Natural killer cell (primary cell): ENCODE measurements at regions not wholly inside any gene's neighbourhood (a gene's known extent, or its start where the extent isn't known, plus 50 kb on each side); places are given as distances from the start of the nearest gene placed in this dataset.

Experiments used
- ATAC-seq, 3 donors: fragments of 150-1000 bp in 2 of 3; fragments of 200-7000 bp in 1 of 3; cut with Tn5 transposase; 1 replicate in 1 of 3; 2 replicates in 2 of 3; pipeline ENCODE4 v1.10.0; 2021; ENCODE audit warnings: mild to moderate bottlenecking in 2 of 3, moderate library complexity in 2 of 3
- DNase-seq, 2 donors: peaks; one replicate each; pipeline versions ENCODE4 v3.0.0 to v3.0.0-alpha.2; 2013 to 2021; ENCODE audit warnings: mixed read lengths in 1 of 2
- H3K27ac ChIP-seq: one replicate; pipeline ENCODE4 v1.5.1; 2013; ENCODE audit warnings: mild to moderate bottlenecking, low read length
- H3K27me3 ChIP-seq: one replicate; pipeline ENCODE4 v1.6.1; 2013; ENCODE audit warnings: low read length; ENCODE audit not compliant: control insufficient read depth, insufficient read depth
- H3K36me3 ChIP-seq: one replicate; pipeline ENCODE4 v1.6.1; 2013; ENCODE audit warnings: low read length; ENCODE audit not compliant: control insufficient read depth, insufficient read depth
- H3K4me1 ChIP-seq: one replicate; pipeline ENCODE4 v1.6.1; 2013; ENCODE audit warnings: low read length; ENCODE audit not compliant: control insufficient read depth, insufficient read depth
- H3K4me3 ChIP-seq: one replicate; pipeline ENCODE4 v1.5.1; 2013; ENCODE audit warnings: low read length
- H3K9me3 ChIP-seq: one replicate; pipeline ENCODE4 v1.6.1; 2013; ENCODE audit warnings: low read length; ENCODE audit not compliant: control insufficient read depth, insufficient read depth
- H3K27ac Mint-ChIP-seq, 2 donors: one replicate each; pipeline ENCODE4 v1.8.0; 2022; ENCODE audit warnings: mild to moderate bottlenecking in 2 of 2, mixed read lengths in 2 of 2, moderate library complexity in 1 of 2
- H3K27me3 Mint-ChIP-seq, 2 donors: one replicate each; pipeline ENCODE4 v1.8.0; 2022; ENCODE audit warnings: low read depth in 2 of 2, mixed read lengths in 2 of 2
- H3K36me3 Mint-ChIP-seq: one replicate; pipeline ENCODE4 v1.8.0; 2022; ENCODE audit warnings: mixed read lengths
- H3K4me1 Mint-ChIP-seq, 2 donors: one replicate each; pipeline ENCODE4 v1.8.0; 2022; ENCODE audit warnings: mixed read lengths in 2 of 2
- H3K4me3 Mint-ChIP-seq: one replicate; pipeline ENCODE4 v1.8.0; 2022; ENCODE audit warnings: mild to moderate bottlenecking, moderate library complexity, mixed read lengths
- H3K9me3 Mint-ChIP-seq, 2 donors: one replicate each; pipeline ENCODE4 v1.8.0; 2022; ENCODE audit warnings: mixed read lengths in 2 of 2
- WGBS: methylation state at CpG from one replicate; pipeline ENCODE4 v1.1.7; 2013; ENCODE audit warnings: missing lambda C conversion rate; ENCODE audit not compliant: insufficient coverage; 5-methylcytosine and 5-hydroxymethylcytosine counted together
- intact Hi-C: fragments of 100-400 bp; cut with micrococcal nuclease; formaldehyde crosslinking; loops from one replicate; pipeline ENCODE4 v1.14.2; 2022
- TF ChIP-seq, protein P1 (sequence below): fragments of 200-600 bp; IDR thresholded peaks from one replicate; pipeline ENCODE4 v1.8.0; 2022; ENCODE audit warnings: antibody characterized with exemption

DNA sequence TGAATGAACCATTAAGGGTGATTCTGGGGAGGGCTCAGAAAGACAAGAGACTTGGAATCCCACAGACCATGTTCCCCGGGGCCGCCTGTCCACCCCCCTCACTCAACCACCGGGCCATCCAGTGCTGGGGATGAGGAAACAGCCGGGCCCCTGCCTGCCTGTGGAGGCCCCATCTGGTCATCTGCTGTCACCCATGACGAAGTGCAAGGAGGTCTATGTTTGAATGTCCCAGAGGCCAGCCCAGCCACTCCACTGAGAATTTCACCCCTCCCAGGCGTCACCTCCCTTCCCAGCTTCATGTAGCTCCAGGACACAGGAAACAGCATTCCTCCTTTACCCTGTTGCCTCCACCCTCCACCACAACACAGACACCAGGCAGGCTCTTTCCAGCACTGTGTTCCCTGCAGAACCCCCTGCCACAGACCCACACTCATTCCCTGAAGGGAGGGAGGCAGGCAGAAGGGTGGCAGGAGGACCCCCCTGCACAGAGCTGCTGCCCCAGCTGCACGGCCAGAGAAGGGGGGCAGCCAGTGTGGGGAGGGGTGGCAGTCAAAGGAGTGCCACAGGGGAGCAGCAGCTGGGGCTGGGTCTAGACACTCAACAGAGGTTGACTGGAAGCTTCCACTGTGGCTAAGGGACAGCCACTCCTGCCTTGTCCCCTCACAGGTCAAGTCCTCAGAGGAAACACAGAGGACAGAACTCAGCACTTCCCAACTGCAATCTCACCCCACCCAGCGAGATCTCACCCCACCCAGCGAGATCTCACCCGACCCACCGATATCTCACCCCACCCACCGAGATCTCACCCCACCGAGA, 50.3 kb upstream of the PPP2R5C start:
- no peaks in the 10 kb centered on the region for H3K27me3 ChIP-seq
- H3K4me3 ChIP-seq: no peak overlapping the region
- H3K9me3 ChIP-seq: peaks cover 12% of the 10 kb centered on the region
- 36% methylated on average over 13 of the region's 13 CpGs for WGBS
- Mint-ChIP-seq H3K4me1 (peaks cover 57 to 72% of the 10 kb centered on the region in 2 donors), H3K9me3 (no peaks in the 10 kb centered on the region), H3K27ac (peak overlapping the region; percentile 90), H3K27me3 (no peaks in the 10 kb centered on the region), H3K36me3 (no peaks in the 10 kb centered on the region), H3K4me3 (peak overlapping the region; percentile 65)
- H3K27ac ChIP-seq: peak overlapping the region; percentile 93
- intact Hi-C loops: no loop called here
- no peaks in the 10 kb centered on the region for H3K36me3 ChIP-seq
- TF ChIP-seq, protein P1, sequence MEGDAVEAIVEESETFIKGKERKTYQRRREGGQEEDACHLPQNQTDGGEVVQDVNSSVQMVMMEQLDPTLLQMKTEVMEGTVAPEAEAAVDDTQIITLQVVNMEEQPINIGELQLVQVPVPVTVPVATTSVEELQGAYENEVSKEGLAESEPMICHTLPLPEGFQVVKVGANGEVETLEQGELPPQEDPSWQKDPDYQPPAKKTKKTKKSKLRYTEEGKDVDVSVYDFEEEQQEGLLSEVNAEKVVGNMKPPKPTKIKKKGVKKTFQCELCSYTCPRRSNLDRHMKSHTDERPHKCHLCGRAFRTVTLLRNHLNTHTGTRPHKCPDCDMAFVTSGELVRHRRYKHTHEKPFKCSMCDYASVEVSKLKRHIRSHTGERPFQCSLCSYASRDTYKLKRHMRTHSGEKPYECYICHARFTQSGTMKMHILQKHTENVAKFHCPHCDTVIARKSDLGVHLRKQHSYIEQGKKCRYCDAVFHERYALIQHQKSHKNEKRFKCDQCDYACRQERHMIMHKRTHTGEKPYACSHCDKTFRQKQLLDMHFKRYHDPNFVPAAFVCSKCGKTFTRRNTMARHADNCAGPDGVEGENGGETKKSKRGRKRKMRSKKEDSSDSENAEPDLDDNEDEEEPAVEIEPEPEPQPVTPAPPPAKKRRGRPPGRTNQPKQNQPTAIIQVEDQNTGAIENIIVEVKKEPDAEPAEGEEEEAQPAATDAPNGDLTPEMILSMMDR: no peak
- peaks cover 73% of the 10 kb centered on the region for H3K4me1 ChIP-seq
- ATAC-seq: peak in 1 of 3 donors; percentile 11
- DNase-seq: peak; percentile 31 to 65
